ENCODE measurements at regions not wholly inside any gene's neighbourhood (a gene's known extent, or its start where the extent isn't known, plus 50 kb on each side); places are given as distances from the start of the nearest gene placed in this dataset.

DNA sequence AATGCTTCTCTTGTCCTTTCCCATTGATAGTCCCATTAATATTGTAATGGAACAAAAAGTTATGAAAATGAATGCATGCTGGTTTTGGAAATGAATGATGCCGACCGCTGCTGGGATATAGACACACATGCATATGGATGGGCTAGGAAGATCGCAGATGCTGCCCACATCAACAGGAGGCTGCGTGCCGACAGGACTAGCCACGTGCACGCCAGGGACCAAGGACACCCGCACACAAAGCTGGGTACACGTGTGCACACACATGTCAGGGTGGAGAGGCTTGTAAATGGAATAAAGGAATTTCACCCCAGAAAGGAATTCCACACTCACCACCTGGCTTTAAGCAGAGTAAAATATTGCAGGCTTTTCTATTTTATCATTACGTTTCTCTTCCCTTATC lies 153.8 kb upstream of the VASH1 start:
- Histone ChIP-seq H3K4me3 (replicated peaks; ENCODE audit: insufficient read depth, low read length) (no peak overlapping the region), H3K27ac (replicated peaks) (no peak overlapping the region), H3K27me3 (ENCODE audit: insufficient read depth, poor library complexity, severe bottlenecking) (no peaks in the 10 kb centered on the region)
- no peak for TF ChIP-seq GABPA (IDR thresholded peaks at IDR 0.05; ENCODE audit: low read depth)
- TF ChIP-seq CTCF (IDR thresholded peaks at IDR 0.05; ENCODE audit: insufficient read depth, low read length), result no peak
- TF ChIP-seq POLR2AphosphoS5 (IDR thresholded peaks at IDR 0.05; ENCODE audit: low read depth), result no peak
- no peak for TF ChIP-seq SPI1 (IDR thresholded peaks at IDR 0.05; ENCODE audit: borderline replicate concordance, low read depth)
- TF ChIP-seq, protein P1, sequence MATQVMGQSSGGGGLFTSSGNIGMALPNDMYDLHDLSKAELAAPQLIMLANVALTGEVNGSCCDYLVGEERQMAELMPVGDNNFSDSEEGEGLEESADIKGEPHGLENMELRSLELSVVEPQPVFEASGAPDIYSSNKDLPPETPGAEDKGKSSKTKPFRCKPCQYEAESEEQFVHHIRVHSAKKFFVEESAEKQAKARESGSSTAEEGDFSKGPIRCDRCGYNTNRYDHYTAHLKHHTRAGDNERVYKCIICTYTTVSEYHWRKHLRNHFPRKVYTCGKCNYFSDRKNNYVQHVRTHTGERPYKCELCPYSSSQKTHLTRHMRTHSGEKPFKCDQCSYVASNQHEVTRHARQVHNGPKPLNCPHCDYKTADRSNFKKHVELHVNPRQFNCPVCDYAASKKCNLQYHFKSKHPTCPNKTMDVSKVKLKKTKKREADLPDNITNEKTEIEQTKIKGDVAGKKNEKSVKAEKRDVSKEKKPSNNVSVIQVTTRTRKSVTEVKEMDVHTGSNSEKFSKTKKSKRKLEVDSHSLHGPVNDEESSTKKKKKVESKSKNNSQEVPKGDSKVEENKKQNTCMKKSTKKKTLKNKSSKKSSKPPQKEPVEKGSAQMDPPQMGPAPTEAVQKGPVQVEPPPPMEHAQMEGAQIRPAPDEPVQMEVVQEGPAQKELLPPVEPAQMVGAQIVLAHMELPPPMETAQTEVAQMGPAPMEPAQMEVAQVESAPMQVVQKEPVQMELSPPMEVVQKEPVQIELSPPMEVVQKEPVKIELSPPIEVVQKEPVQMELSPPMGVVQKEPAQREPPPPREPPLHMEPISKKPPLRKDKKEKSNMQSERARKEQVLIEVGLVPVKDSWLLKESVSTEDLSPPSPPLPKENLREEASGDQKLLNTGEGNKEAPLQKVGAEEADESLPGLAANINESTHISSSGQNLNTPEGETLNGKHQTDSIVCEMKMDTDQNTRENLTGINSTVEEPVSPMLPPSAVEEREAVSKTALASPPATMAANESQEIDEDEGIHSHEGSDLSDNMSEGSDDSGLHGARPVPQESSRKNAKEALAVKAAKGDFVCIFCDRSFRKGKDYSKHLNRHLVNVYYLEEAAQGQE (IDR thresholded peaks at IDR 0.05; ENCODE audit: insufficient replicate concordance, low read depth), result no peak
- no peak for DNase-seq (ENCODE audit: low read depth in 1 of 2, low spot score in 1 of 2)

GRCh38 chr14:76612654-76613053 lies 148.6 kb upstream of the VASH1 start:
- H3K27me3 ChIP-seq (ENCODE audit: insufficient read depth, poor library complexity, severe bottlenecking), result no peaks in the 10 kb centered on the region
- H3K27ac ChIP-seq (replicated peaks), result no peak overlapping the region
- H3K4me3 ChIP-seq (replicated peaks; ENCODE audit: insufficient read depth, low read length), result no peak overlapping the region
- DNase-seq (ENCODE audit: low read depth in 1 of 2, low spot score in 1 of 2), result no peak
- TF ChIP-seq, protein P1 (IDR thresholded peaks at IDR 0.05; ENCODE audit: insufficient replicate concordance, low read depth), result no peak
- TF ChIP-seq GABPA (IDR thresholded peaks at IDR 0.05; ENCODE audit: low read depth) (no peak), CTCF (IDR thresholded peaks at IDR 0.05; ENCODE audit: insufficient read depth, low read length) (no peak), POLR2AphosphoS5 (IDR thresholded peaks at IDR 0.05; ENCODE audit: low read depth) (no peak), SPI1 (IDR thresholded peaks at IDR 0.05; ENCODE audit: borderline replicate concordance, low read depth) (no peak)

DNA sequence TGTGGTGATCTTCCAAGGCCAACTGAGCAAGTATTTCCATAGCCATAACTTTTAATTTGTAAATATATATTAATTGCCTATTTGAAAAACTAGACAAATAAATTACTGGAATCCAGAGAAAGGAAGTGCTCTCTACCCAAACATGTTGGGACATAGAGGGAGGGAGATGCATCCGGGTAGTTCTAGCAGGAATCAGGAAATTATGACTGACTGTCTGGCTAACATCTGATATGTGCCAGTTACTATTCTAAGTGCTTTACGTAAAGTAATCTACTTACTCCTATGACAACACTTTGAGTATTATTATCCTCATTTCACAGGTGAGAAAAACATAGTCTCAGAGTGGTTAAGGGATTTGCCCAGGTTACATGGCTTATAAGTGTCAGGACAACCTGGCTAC lies 147.7 kb upstream of the VASH1 start:
- DNase-seq (ENCODE audit: low read depth in 1 of 2, low spot score in 1 of 2), result no peak
- Histone ChIP-seq H3K4me3 (replicated peaks; ENCODE audit: insufficient read depth, low read length) (no peak overlapping the region), H3K27me3 (ENCODE audit: insufficient read depth, poor library complexity, severe bottlenecking) (no peaks in the 10 kb centered on the region), H3K27ac (replicated peaks) (no peak overlapping the region)
- TF ChIP-seq GABPA (IDR thresholded peaks at IDR 0.05; ENCODE audit: low read depth) (no peak), CTCF (IDR thresholded peaks at IDR 0.05; ENCODE audit: insufficient read depth, low read length) (no peak), SPI1 (IDR thresholded peaks at IDR 0.05; ENCODE audit: borderline replicate concordance, low read depth) (no peak), POLR2AphosphoS5 (IDR thresholded peaks at IDR 0.05; ENCODE audit: low read depth) (no peak)
- TF ChIP-seq, protein P1 (IDR thresholded peaks at IDR 0.05; ENCODE audit: insufficient replicate concordance, low read depth), result no peak

Data from HL-60 (cell line).